NCI-H748 (cell line): ENCODE measurements at regions not wholly inside any gene's neighbourhood (a gene's known extent, or its start where the extent isn't known, plus 50 kb on each side); places are given as distances from the start of the nearest gene placed in this dataset.
"Not testable (repeated sequence)": the region's sequence is repeated elsewhere in the genome, so short reads cannot be mapped to it uniquely, and the experiment has no call there.

Experiments used
- DNase-seq: peaks from one replicate; lab custom pipeline; 2025; ENCODE audit not compliant: unreplicated experiment; lab: John Stamatoyannopoulos, UW

GRCh38 chr3:102032491-102033383, 183.4 kb downstream of the NFKBIZ start:
- DNase-seq: no peak

DNA sequence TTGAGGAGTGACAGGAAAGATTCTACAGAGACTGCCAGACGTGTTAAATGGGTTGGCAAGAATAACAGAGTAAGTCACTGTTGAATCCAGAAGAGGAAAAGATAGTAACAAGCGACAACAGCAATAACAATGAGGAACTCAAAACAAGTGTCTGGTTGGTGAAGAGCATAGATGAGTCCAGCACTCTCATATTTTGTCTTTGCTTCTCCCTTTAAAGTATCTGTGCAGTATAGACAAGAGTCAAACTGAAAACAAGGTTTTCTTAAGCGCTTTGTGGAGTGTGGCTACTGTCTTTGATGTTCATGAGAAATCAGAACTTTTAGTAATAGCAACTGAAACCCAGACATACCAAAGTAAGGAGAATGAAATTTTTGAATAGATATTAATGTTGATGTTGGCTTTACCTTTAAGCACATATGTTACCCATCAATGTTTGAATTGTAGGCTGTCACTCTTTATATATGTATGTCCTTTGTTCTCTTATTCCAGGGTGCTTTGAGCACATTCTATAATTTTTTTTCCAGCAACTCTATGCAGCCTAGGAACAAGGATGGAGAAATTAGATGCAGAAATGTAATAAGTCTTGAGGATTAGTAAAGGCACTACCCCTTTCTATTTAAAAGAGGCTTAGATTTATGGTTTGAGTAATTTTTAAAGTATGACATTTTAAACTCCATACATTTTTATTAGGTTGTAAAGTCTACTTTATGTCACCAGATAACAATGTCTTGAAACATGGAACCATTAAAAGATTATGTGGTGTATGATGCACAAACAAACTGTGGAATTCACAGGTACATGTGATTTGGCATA, 185.5 kb downstream of the NFKBIZ start:
- no peak for DNase-seq

- no peak for DNase-seq
These were observed 186.7 kb downstream of the NFKBIZ start for GRCh38 chr3:102036017-102036416.

GRCh38 chr3:102036472-102036871, 187.2 kb downstream of the NFKBIZ start:
- no peak for DNase-seq

DNA sequence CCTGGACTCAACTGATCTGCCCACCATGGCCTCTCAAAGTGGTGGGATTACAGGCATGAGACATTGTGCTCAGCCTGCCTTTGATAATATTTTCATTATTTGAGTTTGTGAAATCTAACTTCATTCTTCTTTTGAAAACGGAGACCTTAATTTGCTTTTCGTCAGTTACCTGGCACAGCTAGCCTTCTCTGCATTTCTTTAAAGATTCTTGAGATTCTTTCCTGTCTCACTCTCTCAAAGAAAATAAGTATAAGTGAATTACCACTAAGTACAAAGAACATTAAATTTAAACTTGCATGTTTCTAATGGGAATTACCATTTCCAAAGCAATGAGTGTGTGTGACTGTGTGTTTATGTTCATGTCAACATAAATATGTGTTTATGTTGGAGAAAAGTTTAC, 187.9 kb downstream of the NFKBIZ start:
- no peak for DNase-seq

DNA sequence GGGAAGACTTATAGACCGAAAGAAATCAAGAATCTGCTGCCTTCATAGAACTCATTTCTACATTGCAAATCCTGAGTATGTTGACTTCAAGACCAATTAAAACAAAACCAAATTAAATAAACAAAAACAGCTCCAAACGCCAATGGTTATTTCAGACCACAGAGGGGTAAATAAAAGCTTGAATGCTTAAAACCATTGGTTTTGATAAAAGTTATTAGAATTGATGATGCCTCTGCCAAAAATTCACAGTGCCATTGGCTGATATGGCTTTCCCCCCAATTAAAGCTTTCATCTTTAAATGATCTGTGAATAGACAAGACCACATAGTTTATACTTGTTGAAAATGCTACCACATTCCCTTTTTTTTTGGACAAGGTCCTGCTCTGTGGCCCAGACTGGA, 188.5 kb downstream of the NFKBIZ start:
- DNase-seq: no peak

GRCh38 chr3:102038477-102039142, 189.3 kb downstream of the NFKBIZ start:
- no peak for DNase-seq

DNA sequence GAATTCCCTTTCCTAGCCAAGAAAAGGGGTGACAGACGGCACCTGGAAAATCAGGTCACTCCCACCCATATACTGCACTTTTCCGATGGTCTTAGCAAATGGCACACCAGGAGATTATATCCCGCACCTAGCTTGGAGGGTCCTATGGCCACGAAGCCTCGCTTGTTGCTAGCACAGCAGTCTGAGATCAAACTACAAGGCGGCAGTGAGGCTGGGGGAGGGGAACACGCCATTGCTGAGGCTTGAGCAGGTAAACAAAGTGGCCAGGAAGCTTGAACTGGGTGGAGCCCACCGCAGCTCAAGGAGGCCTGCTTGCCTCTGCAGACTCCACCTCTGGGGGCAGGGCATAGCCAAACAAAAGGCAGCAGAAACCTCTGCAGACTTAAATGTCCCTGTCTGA, 190.8 kb downstream of the NFKBIZ start:
- DNase-seq: not testable (repeated sequence)

GRCh38 chr3:102053375-102053989, 204.2 kb downstream of the NFKBIZ start:
- DNase-seq: no peak

DNA sequence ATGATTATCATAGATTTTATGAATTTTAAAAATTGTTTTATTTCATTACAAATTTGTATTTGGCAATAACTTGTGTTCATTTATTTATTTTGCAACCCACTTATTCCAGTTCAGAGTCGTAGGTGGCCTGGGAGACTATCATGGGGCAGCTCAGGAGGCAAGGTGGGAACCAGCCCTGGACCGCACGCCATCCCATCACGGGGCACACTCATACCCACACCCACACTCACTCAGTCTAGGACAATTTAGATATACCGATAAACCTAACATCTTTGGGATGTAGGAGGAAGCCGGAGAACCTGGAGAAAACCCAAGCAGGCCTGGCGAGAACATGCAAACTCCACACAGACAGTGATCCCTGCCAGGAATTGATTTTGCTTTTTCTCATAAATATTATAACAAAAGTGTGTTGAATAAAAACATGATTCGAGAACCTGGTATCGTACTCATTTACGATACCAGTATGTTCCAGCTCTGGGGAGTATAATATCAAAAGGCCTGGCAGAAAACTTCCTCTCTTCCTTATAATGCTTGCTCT, 205.3 kb downstream of the NFKBIZ start:
- no peak for DNase-seq

DNA sequence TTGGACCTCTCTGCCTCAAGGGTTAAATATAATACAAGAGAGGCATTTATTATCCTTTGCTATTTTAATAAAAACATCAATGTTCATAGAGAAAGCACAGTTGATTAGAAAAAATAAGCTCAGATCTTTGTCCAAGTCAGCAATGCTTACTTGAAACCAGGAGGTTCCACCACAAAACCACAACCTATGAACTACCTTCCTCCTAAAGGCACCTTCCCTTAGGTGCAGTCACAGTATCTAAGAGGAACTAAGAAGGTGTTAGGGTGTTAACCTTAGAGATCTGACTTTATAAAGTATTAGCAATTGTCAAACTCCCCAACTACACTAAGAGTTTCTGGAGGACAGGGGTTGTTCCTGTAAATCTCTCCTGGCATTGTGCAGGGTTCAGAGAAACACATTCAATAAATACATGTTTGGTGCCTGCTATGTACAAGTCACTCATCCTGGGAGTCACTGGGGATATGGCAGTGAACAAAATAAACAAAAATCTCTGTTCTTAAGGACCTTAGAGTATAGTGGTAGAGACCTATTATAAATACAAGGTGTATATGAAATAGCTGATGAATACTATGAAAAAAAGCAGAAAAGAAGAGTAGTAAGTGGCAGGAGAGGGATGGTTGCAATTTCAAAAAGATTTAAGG, 208.6 kb downstream of the NFKBIZ start:
- no peak for DNase-seq

DNA sequence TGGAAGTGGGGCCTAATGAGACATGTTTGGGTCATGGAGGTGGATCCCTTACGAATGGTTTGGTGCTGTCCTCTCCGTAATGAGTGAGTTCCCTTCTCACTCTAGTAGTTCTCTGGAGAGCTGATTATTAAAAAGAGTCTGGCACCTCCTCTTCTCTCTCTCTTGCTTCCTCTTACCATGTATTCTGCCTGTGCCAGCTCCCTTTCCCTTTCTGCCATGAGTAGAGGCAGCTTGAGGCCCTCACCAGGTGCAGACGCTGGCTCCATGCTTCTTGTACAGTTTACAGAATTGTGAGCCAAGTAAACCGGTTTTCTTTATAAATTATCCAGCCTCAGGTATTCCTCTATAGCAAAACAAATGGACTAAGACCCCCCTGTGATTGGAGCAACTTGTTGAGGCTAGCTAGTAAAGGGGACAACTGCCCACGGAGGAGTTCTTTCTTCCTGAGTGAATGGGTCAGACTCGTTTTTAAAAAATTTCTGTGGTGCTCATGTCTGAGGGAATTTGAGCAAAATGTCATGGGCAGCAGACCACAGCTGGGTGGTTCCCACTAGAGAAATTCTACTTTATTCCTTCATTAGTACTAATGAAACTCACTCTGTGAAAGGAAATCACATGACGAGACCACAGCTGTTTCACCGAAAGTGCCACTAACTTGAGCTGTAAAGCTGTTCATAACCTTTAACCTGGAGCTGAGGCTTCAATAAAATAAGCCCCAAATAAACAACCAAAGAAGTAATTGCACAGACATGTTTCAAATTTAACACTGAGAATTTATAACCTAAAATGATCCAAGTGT, 210.0 kb downstream of the NFKBIZ start:
- no peak for DNase-seq

DNA sequence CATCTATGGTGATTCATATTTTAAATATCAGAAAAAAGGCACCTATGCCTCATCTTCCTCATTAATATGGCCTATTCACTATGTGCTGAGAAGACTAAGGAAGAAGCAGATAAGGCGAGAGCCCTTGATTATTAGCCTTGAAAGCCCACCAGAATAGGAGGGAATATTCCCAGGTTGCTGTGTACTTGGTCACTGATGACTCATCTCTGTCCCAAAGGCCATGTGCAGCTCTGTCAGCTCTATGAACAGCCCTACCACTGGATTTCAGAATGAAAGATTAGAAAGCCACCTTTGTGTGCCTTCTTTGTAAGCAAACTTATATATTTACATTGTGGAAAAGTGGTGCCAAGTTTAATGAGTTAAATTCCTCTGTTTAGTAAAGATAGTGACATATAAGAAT, 211.5 kb downstream of the NFKBIZ start:
- DNase-seq: no peak

- no peak for DNase-seq
These were observed 214.3 kb downstream of the NFKBIZ start for GRCh38 chr3:102063572-102063971.

DNA sequence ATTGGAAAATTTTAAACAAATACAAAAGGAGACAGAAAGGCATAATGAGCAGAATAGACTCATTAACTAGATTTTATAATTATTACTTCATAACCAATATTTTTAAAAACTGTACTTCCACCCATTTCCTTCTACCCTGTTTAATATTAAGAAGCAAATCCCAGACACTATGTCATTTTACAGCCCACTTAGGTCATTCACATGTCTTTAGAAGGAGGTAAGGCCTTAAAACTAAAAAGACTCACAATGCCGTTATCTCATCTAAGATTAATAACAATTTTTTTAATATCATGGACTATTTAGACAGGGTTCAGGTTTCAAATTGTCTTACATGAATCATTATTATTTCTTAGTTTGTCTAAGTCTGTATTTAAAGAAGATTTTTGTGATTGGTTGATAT, 217.2 kb downstream of the NFKBIZ start:
- no peak for DNase-seq

DNA sequence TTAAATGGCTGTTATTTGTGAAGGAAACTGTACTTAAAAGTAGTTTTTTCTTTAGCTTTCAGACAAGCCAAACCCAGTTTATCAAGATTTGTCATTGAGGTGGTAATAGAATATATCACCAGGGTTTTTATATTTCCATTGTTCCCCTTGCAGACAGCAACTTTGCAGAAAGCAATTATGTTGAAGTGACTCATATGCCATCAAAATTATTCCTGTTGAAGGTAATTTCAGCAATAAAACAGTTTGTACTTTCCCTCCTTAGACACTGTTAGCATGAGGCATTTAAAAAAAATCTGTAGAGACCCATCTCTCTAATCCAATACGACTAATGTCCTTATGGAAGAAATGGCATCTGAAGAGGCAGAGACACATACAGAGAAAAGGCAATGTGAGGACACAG, 219.0 kb downstream of the NFKBIZ start:
- DNase-seq: no peak

- DNase-seq: no peak
These were observed 219.4 kb downstream of the NFKBIZ start for GRCh38 chr3:102068736-102069135.

GRCh38 chr3:102069211-102069662, 219.9 kb downstream of the NFKBIZ start:
- no peak for DNase-seq

- DNase-seq: no peak
These were observed 225.6 kb downstream of the NFKBIZ start for GRCh38 chr3:102074946-102075345.

GRCh38 chr3:102078401-102078800, 229.1 kb downstream of the NFKBIZ start:
- DNase-seq: no peak
